Esophagus mucosa (tissue), 1 donor: ENCODE measurements at regions not wholly inside any gene's neighbourhood (a gene's known extent, or its start where the extent isn't known, plus 50 kb on each side); places are given as distances from the start of the nearest gene placed in this dataset.
"Not testable (repeated sequence)": the region's sequence is repeated elsewhere in the genome, so short reads cannot be mapped to it uniquely, and the experiment has no call there.

Experiments used
- ATAC-seq: fragments of 200-7000 bp; cut with Tn5 transposase; one replicate; pipeline ENCODE4 v1.9.1; 2020
- donor health status: DM: yes; HTN: yes; CAD: no.

- no peak for ATAC-seq
These were observed 577.2 kb upstream of the HTR2C start for GRCh38 chrX:114006664-114007063.

GRCh38 chrX:113996781-113997180 lies 587.1 kb upstream of the HTR2C start:
- no peak for ATAC-seq

DNA sequence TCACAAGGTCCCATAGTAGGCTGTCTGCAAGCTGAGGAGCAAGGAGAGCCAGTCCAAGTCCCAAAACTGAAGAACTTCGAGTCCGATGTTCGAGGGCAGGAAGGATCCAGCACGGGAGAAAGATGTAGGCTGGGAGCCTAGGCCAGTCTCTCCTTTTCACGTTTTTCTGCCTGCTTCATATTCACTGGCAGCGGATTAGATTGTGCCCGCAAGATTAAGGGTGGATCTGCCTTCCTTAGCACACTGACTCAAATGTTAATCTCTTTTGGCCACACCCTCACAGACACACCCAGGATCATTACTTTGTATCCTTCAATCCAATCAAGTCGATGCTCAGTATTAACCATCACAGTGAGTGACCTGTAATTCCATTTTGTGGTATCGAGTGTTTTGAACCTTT lies 592.2 kb upstream of the HTR2C start:
- ATAC-seq, result not testable (repeated sequence)

GRCh38 chrX:113990669-113991068 lies 593.2 kb upstream of the HTR2C start:
- ATAC-seq, result not testable (repeated sequence)

DNA sequence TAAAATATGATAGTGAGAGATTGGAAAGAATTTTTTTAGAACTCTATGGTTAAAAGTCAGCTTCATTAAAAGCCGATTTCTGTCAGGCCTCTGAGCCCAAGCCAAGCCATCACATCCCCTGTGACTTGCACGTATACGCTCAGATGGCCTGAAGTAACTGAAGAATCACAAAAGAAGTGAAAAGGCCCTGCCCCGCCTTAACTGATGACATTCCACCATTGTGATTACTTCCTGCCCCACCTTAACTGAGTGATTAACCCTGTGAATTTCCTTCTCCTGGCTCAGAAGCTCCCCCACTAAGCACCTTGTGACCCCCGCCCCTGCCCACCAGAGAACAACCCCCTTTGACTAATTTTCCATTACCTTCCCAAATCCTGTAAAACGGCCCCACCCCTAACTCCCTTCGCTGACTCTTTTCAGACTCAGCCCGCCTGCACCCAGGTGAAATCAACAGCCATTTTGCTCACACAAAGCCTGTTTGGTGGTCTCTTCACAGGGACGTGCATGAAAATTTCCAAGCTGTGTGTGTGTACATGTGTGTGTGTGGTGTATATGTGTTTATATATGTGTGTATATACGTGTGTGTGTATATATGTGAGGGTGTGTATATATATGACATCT lies 595.5 kb upstream of the HTR2C start:
- not testable (repeated sequence) for ATAC-seq

DNA sequence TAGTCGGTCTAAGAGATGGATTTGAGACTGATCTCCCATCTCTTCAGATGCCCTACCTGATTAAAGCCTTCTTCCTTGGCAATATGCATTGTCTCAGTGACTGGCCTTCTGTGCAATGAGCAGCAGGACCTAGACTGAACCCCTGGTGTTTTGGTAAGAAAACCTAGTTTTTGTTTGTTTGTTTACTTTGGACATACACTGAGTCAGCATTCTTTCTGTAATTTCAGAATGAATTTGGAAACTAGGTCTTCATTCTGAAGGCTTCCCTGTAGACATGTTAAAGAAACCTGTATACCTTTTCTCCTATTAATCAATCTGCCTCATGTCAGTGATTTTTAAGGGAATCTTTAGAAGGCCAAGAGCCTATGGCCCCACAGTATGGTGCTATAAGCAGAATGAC lies 597.5 kb upstream of the HTR2C start:
- no peak for ATAC-seq

GRCh38 chrX:113982766-113983165 lies 601.1 kb upstream of the HTR2C start:
- no peak for ATAC-seq

DNA sequence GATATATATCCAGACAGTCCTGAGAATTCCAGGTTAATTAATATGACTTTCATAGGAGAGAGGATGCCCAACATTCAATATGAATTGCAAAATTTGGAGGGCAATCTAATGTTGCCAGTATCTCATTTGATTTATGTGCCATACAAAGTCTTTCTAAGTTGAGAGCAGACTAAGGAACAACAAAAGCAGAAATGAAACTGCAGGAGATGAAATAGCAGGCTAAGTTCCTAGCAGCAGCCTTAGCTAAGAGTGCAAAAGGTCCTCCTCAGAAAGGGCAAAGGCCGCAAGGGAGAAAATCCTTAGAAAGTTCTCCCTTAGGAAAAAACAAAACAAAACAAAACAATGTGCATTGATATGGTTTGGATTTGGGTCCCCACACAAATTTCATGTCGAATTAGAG lies 602.9 kb upstream of the HTR2C start:
- ATAC-seq, result no peak

GRCh38 chrX:113977887-113978286 lies 606.0 kb upstream of the HTR2C start:
- no peak for ATAC-seq

DNA sequence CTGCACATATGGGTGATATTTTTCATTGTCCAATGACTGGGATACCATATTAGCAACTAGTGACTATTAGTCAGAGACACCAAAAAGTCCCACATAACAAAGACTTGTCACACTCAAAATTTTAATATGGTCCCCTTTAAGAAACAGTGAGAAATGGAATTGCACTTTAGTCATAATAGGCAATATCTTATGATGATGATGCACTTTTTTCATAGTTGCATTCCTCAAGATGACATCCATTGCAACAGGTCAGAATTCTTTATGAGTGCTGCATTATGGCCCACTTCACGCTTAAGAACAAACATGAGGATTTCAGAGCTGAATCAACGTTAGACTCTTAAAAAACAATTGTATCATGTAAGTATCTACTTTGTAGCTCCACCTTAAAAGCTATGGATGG lies 608.4 kb upstream of the HTR2C start:
- ATAC-seq, result no peak

DNA sequence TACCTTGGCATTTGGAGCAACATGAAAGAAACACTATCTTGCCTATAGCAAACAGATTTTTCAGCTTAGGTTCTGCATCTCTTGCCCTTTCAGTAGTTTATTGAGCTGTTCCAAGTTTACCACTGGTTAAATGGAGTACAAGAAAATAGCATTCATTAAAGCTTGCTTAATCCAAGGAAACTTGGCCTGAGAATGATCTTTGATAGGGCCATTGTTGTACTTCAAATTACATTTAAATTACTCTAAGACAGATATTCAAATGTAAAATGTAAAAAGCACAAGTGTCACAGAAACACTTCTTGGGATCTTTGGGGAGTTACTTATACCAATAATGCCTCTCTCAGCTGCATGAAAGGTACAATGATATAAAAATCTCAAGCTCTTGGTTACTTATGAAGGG lies 609.0 kb upstream of the HTR2C start:
- ATAC-seq, result no peak

DNA sequence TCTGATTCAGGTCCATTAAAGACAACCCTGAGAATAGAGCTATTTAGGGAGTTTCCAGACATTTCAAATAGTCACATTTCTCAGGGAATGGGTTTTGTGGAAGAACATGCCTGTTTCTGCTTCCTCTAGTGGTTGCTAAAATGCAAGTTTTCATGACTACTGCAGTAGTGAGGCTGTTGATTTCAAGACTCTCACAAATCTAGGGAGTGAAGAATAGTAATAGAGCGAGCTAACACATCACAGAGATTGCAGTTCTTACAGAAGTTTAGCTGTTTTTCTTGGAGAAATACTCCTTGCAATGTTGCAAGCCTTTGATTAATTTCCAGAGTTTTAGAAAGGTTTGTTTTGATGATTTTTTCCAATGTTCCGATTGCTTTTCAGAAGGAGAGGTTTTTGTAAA lies 610.2 kb upstream of the HTR2C start:
- no peak for ATAC-seq

GRCh38 chrX:113966791-113967190 lies 617.1 kb upstream of the HTR2C start:
- ATAC-seq, result no peak

DNA sequence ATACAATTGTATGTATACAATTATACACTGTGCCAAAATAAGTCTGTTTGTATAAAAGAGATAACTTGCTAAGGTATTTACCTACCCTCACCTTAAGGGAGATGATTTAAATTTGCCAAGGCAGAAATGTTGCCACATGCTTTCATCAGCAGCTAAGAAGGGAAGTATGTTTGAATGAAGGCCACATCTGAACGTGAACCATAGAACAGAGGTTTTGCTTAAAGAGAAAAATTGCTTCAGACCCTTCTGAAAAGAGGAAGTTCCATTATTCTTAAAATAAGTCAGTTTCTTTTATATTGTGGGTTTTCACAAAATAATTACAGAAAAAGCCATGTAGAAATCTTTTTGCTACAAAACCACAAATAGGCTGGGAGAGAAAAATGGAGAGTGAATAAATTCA lies 621.5 kb upstream of the HTR2C start:
- ATAC-seq, result no peak

GRCh38 chrX:113959912-113960626 lies 623.8 kb upstream of the HTR2C start:
- ATAC-seq, result no peak

DNA sequence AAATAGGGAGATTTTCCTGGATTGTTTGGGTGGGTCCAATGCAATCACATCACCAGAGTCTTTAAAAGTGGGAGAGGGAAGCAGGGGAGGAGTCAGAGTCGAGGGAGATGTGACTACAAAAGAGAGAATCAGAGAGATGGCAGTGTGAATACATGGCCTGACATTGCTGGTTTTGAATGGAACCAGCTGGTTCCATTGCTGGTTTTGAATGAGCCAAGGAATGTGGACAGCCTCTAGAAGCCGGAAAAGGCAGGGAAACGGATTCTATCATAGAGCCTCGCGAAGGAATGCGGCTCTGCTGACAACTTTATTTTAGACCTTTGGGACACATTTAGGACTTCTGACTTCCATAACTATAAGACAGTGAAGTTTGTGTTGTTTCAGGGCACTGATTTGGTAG lies 627.0 kb upstream of the HTR2C start:
- ATAC-seq, result no peak

DNA sequence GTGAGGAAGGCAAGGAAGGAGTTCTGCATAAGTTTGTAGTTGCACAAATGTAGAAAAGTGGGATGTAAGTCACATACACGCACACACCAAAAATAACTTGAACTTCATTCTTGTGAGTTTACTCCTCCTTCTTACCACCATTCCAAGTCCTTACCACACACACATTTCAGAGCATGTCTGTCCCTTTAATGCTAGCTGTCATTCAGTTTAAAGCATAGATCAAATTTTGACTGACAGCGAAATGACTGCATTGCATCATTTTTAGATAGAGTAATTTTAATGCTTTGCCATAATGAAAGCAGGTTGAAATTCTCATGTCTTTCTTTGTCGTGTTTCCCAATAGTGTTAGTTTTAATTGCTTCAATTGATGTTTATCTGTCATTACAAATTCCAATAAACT lies 629.6 kb upstream of the HTR2C start:
- ATAC-seq, result no peak

DNA sequence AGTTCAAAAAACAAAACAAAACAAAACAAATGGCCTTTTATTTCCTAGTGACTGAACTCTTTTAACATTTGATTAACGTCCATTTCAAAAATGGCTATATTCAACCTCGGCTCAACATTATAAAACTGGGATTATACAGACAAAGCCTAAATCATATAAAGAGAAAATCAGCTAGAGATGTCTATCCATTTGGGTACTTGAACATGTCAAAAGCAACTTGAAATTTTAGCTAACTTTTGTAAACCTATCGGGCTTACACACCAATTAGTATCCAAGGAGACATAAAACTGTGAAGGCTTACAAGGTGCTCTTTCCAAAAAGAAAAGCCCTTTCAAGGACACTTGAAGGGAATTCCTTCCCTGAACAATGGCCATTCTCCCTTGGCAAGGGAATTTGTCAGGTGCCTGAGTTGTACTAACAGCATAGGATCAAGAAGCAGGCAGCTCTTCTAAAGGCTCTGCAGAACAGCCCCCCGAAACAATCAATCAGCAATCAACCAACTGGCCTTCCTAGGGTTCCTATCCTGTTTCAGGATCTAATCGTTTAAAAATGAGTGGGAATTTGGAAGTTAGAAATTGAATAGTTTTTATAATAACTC lies 633.7 kb upstream of the HTR2C start:
- no peak for ATAC-seq

GRCh38 chrX:113947548-113947947 lies 636.3 kb upstream of the HTR2C start:
- ATAC-seq, result no peak

DNA sequence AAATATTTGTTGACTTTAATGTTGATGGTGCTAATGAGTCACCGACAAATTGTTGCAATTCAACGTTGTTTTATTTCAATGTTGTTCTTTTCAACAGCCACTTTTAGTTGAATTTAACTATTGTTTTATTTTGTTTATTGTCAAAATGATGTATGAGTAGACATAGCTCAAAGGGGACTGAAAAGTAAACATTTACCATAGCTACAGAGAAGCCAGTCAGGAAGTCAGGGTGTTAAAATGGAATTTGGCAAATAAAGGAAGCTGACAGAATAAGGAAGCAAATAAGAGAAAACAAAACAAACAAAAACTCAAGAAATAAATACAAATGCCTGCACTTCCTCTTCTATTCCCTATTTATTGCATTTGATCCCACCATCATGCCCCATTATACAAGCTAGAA lies 648.4 kb upstream of the HTR2C start:
- no peak for ATAC-seq

GRCh38 chrX:113933931-113934330 lies 650.0 kb upstream of the HTR2C start:
- ATAC-seq, result no peak

- peak; percentile 69 for ATAC-seq
These were observed 654.9 kb upstream of the HTR2C start for GRCh38 chrX:113929004-113929403.

- ATAC-seq, result no peak
These were observed 663.2 kb upstream of the HTR2C start for GRCh38 chrX:113920661-113921060.

GRCh38 chrX:113919387-113919786 lies 664.5 kb upstream of the HTR2C start:
- no peak for ATAC-seq
